Endothelial cell (in vitro differentiated cells): ENCODE measurements at regions not wholly inside any gene's neighbourhood (a gene's known extent, or its start where the extent isn't known, plus 50 kb on each side); places are given as distances from the start of the nearest gene placed in this dataset.
"Not testable (repeated sequence)": the region's sequence is repeated elsewhere in the genome, so short reads cannot be mapped to it uniquely, and the experiment has no call there.

Experiments used
- DNase-seq: peaks from one replicate; pipeline ENCODE4 v3.0.0; 2021; ENCODE audit warnings: low spot score
- H3K27ac Mint-ChIP-seq: one replicate; pipeline ENCODE4 v1.8.0; 2021; ENCODE audit warnings: mixed read lengths, inconsistent platforms; ENCODE audit not compliant: unreplicated experiment
- H3K27me3 Mint-ChIP-seq: one replicate; pipeline ENCODE4 v1.8.0; 2021; ENCODE audit warnings: mild to moderate bottlenecking, moderate library complexity, mixed read lengths, inconsistent platforms; ENCODE audit not compliant: unreplicated experiment
- H3K36me3 Mint-ChIP-seq: one replicate; pipeline ENCODE4 v1.8.0; 2021; ENCODE audit warnings: mild to moderate bottlenecking, low read depth, mixed read lengths, inconsistent platforms; ENCODE audit not compliant: unreplicated experiment
- H3K4me1 Mint-ChIP-seq: one replicate; pipeline ENCODE4 v1.8.0; 2021; ENCODE audit warnings: mild to moderate bottlenecking, mixed read lengths, inconsistent platforms; ENCODE audit not compliant: unreplicated experiment
- H3K4me3 Mint-ChIP-seq: one replicate; pipeline ENCODE4 v1.8.0; 2021; ENCODE audit warnings: mild to moderate bottlenecking, mixed read lengths, inconsistent platforms; ENCODE audit not compliant: unreplicated experiment
- H3K9me3 Mint-ChIP-seq: one replicate; pipeline ENCODE4 v1.8.0; 2021; ENCODE audit warnings: mixed read lengths, inconsistent platforms; ENCODE audit not compliant: unreplicated experiment
- CTCF ChIP-seq: fragments of 200-600 bp; sonication (generic); IDR thresholded peaks from one replicate; pipeline ENCODE4 v1.5.0; 2021; ENCODE audit warnings: antibody characterized with exemption; ENCODE audit not compliant: unreplicated experiment

DNA sequence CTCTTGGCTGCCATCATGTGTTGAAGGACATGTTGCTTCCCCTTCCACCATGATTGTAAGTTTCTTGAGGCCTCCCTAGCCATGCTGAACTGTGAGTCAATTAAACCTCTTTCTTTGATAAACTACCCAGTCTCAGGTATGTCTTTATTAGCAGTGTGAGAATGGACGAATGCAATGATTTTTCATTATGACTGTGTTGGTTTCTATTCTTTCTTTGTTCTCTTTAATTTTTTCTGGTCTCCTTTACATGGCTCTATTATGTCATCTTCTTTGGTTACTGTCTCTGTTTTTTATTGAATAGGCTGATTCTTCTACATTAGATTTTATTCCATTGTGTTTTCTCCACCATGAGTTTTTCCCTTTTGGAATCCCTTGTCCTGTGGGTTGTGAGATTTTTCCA is 840.6 kb downstream of the TRAM1L1 start:
- Mint-ChIP-seq H3K27me3 (peaks cover 2% of the 10 kb centered on the region), H3K4me1 (no peaks in the 10 kb centered on the region), H3K36me3 (no peaks in the 10 kb centered on the region), H3K27ac (no peak overlapping the region), H3K4me3 (no peak overlapping the region), H3K9me3 (no peaks in the 10 kb centered on the region)
- DNase-seq = no peak
- TF ChIP-seq CTCF = no peak

- H3K27ac Mint-ChIP-seq = no peak overlapping the region
- H3K27me3 Mint-ChIP-seq = peaks cover 2% of the 10 kb centered on the region
Measured at GRCh38 chr4:116243431-116243830, 841.9 kb downstream of the TRAM1L1 start.

GRCh38 chr4:116233971-116234370 is 851.4 kb downstream of the TRAM1L1 start:
- Mint-ChIP-seq H3K4me1 (no peaks in the 10 kb centered on the region), H3K27ac (no peak overlapping the region), H3K36me3 (no peaks in the 10 kb centered on the region), H3K4me3 (no peak overlapping the region), H3K9me3 (no peaks in the 10 kb centered on the region), H3K27me3 (no peaks in the 10 kb centered on the region)
- TF ChIP-seq CTCF = no peak
- DNase-seq = no peak

More at GRCh38 chr4:116243431-116243830, 841.9 kb downstream of the TRAM1L1 start:
- Mint-ChIP-seq H3K9me3 (no peaks in the 10 kb centered on the region), H3K36me3 (no peaks in the 10 kb centered on the region), H3K4me1 (no peaks in the 10 kb centered on the region), H3K4me3 (no peak overlapping the region)
- TF ChIP-seq CTCF = no peak
- no peak for DNase-seq

- not testable (repeated sequence) for H3K27ac Mint-ChIP-seq, H3K4me3 Mint-ChIP-seq, H3K36me3 Mint-ChIP-seq, DNase-seq, H3K27me3 Mint-ChIP-seq, H3K4me1 Mint-ChIP-seq, H3K9me3 Mint-ChIP-seq
Measured at GRCh38 chr4:116231999-116232398, 853.4 kb downstream of the TRAM1L1 start.

- no peaks in the 10 kb centered on the region for H3K4me1 Mint-ChIP-seq
- no peak for DNase-seq
- H3K27ac Mint-ChIP-seq = no peak overlapping the region
- no peak for TF ChIP-seq CTCF
- H3K27me3 Mint-ChIP-seq = no peaks in the 10 kb centered on the region
- H3K9me3 Mint-ChIP-seq = no peaks in the 10 kb centered on the region
- H3K4me3 Mint-ChIP-seq = no peak overlapping the region
- H3K36me3 Mint-ChIP-seq = no peaks in the 10 kb centered on the region
Measured at GRCh38 chr4:116229420-116229819, 856.0 kb downstream of the TRAM1L1 start.
